Endothelial cell of umbilical vein (primary cell): ENCODE measurements at regions not wholly inside any gene's neighbourhood (a gene's known extent, or its start where the extent isn't known, plus 50 kb on each side); places are given as distances from the start of the nearest gene placed in this dataset.

Source experiments
- BruUV-seq: library from RNA; stranded (reverse); fragments of 400-500 nt; replicated peaks from 2 replicates; lab custom pipeline; 2021; lab: Mats Ljungman, UMichigan
- CTCF ChIA-PET: fragments of 300-600, 350-600 bp; sonication (Branson Sonifier 250); formaldehyde crosslinking; loops from one replicate; lab custom pipeline; 2021; ENCODE audit warnings: antibody characterized with exemption, inconsistent platforms; lab: Charles Lee
- POLR2A ChIA-PET: fragments of 300-600, 350-600 bp; sonication (Branson Sonifier 250); formaldehyde crosslinking; loops from one replicate; lab custom pipeline; 2021; ENCODE audit warnings: antibody characterized with exemption, inconsistent platforms; lab: Charles Lee
- DNase-seq: peaks from one replicate; pipeline ENCODE4 v3.0.0-alpha.2; 2011; ENCODE audit warnings: low read depth, low spot score
- FAIRE-seq: peaks from 2 replicates; lab custom pipeline; 2011; peaks lifted over from hg19 to GRCh38; lab: Jason Lieb, UNC
- H2AFZ ChIP-seq: 2 replicates; pipeline ENCODE4 v1.6.0; 2012; ENCODE audit warnings: low read depth, low read length, control low read depth, inconsistent platforms
- H3K27ac ChIP-seq: 2 replicates; pipeline ENCODE4 v1.5.1; 2011; ENCODE audit warnings: low read depth, mild to moderate bottlenecking, control low read depth, low read length, moderate library complexity; ENCODE audit not compliant: insufficient read depth
- H3K27me3 ChIP-seq, 2 experiments: 2 replicates each; pipeline versions ENCODE4 v1.6.0 to v1.6.1; 2011; ENCODE audit warnings: low read length in 2 of 2, mixed read lengths in 1 of 2; ENCODE audit not compliant: control insufficient read depth in 2 of 2, insufficient read depth in 2 of 2
- H3K36me3 ChIP-seq, 2 experiments: 2 replicates in 1 of 2; 3 replicates in 1 of 2; pipeline ENCODE4 v1.5.1; 2011; ENCODE audit warnings: low read length in 2 of 2, mild to moderate bottlenecking in 1 of 2, moderate library complexity in 1 of 2; ENCODE audit not compliant: control insufficient read depth in 2 of 2, insufficient read depth in 2 of 2; ENCODE audit errors: extremely low read depth in 1 of 2
- H3K4me1 ChIP-seq: 3 replicates; pipeline ENCODE4 v1.5.1; 2011; ENCODE audit warnings: mild to moderate bottlenecking, low read length; ENCODE audit not compliant: control insufficient read depth, insufficient read depth; ENCODE audit errors: extremely low read depth
- H3K4me2 ChIP-seq: 2 replicates; pipeline ENCODE4 v1.6.1; 2011; ENCODE audit warnings: low read length, control low read depth, mixed read lengths; ENCODE audit not compliant: insufficient read depth
- H3K4me3 ChIP-seq, 3 experiments: fragments of 200-600 bp in 1 of 3; sonication (generic), shearing (Covaris generic) in 1 of 3; replicated peaks in 1 of 3; 2 replicates each; pipeline ENCODE4 v1.5.1; 2011 to 2016; ENCODE audit warnings: control low read depth in 3 of 3, low read length in 3 of 3, mild to moderate bottlenecking in 2 of 3, inconsistent platforms in 1 of 3, low read depth in 1 of 3, moderate library complexity in 1 of 3; ENCODE audit not compliant: insufficient read depth in 1 of 3
- H3K79me2 ChIP-seq: 2 replicates; pipeline ENCODE4 v1.6.0; 2012; ENCODE audit warnings: low read length, inconsistent platforms; ENCODE audit not compliant: control insufficient read depth, insufficient read depth
- H3K9ac ChIP-seq: replicated peaks from 2 replicates; pipeline ENCODE3; 2011; ENCODE audit warnings: low read length, control low read depth; ENCODE audit not compliant: insufficient read depth; ENCODE audit errors: extremely low read depth
- H3K9me1 ChIP-seq: replicated peaks from 3 replicates; pipeline ENCODE4 v1.6.0; 2011; ENCODE audit warnings: mild to moderate bottlenecking, low read length; ENCODE audit not compliant: control insufficient read depth, insufficient read depth; ENCODE audit errors: extremely low read depth
- H3K9me3 ChIP-seq: replicated peaks from 2 replicates; pipeline ENCODE4 v1.5.1; 2012; ENCODE audit warnings: low read length, inconsistent platforms; ENCODE audit not compliant: control insufficient read depth, insufficient read depth
- H4K20me1 ChIP-seq: replicated peaks from 2 replicates; pipeline ENCODE3; 2011; ENCODE audit warnings: mild to moderate bottlenecking, low read length; ENCODE audit not compliant: control insufficient read depth, insufficient read depth; ENCODE audit errors: extremely low read depth
- CTCF ChIP-seq, 2 donors: IDR thresholded peaks; 1 replicate in 1 of 2; 2 replicates in 1 of 2; pipeline ENCODE4 v1.5.1; 2011; ENCODE audit warnings: low read length in 2 of 2, mild to moderate bottlenecking in 2 of 2, moderate library complexity in 2 of 2, control low read depth in 1 of 2, inconsistent platforms in 1 of 2, low read depth in 1 of 2; ENCODE audit not compliant: insufficient read depth in 1 of 2; ENCODE audit errors: extremely low read depth in 1 of 2
- EZH2 ChIP-seq: IDR thresholded peaks from 2 replicates; pipeline ENCODE4 v1.6.1; 2012; ENCODE audit warnings: borderline replicate concordance, low read depth, mild to moderate bottlenecking, moderate library complexity, low read length, inconsistent platforms; ENCODE audit not compliant: severe bottlenecking
- FOS ChIP-seq: IDR thresholded peaks from 2 replicates; pipeline ENCODE4 v1.6.1; 2011; ENCODE audit warnings: mild to moderate bottlenecking, low read length, moderate library complexity, borderline replicate concordance; ENCODE audit not compliant: insufficient read depth
- GATA2 ChIP-seq: IDR thresholded peaks from 2 replicates; pipeline ENCODE4 v1.7.0; 2011; ENCODE audit warnings: low read depth, mild to moderate bottlenecking, moderate library complexity, mixed read lengths, low read length; ENCODE audit not compliant: insufficient read length, insufficient read depth
- JUN ChIP-seq: IDR thresholded peaks from 2 replicates; pipeline ENCODE4 v1.6.1; 2011; ENCODE audit warnings: borderline replicate concordance, low read depth; ENCODE audit not compliant: insufficient read length, insufficient read depth
- MAX ChIP-seq: IDR thresholded peaks from 2 replicates; pipeline ENCODE4 v1.6.1; 2011; ENCODE audit not compliant: insufficient read depth, insufficient read length
- MYC ChIP-seq: IDR thresholded peaks from one replicate; pipeline ENCODE4 v1.6.1; 2011; ENCODE audit warnings: mild to moderate bottlenecking, low read depth, low read length
- POLR2A ChIP-seq: IDR thresholded peaks from 2 replicates; pipeline ENCODE4 v1.6.1; 2012; ENCODE audit warnings: low read depth, mild to moderate bottlenecking, control low read depth, low read length
- POLR2AphosphoS5 ChIP-seq: IDR thresholded peaks from 2 replicates; pipeline ENCODE4 v1.6.1; 2012; ENCODE audit warnings: low read depth, mild to moderate bottlenecking, control low read depth, low read length, moderate library complexity; ENCODE audit not compliant: insufficient read depth
- dilution Hi-C: fragments of 300-500 bp; cut with MboI; formaldehyde crosslinking; loops from one replicate; pipeline ENCODE4 v1.15.0; 2019; ENCODE audit warnings: low sequenced_read_pairs; ENCODE audit not compliant: extremely low pct_ligation_motif_present
- intact Hi-C: fragments of 100-400 bp; cut with micrococcal nuclease; formaldehyde crosslinking; loops from one replicate; pipeline ENCODE4 v1.10.0; 2022

GRCh38 chr6:121595646-121596045 is 160.2 kb downstream of the GJA1 start:
- no peak overlapping the region for H3K9ac ChIP-seq
- no peaks in the 10 kb centered on the region for H3K27me3 ChIP-seq
- H3K36me3 ChIP-seq: no peaks in the 10 kb centered on the region
- no peak overlapping the region for H2AFZ ChIP-seq
- ChIA-PET CTCF (no interaction called here), POLR2A (no interaction called here)
- H4K20me1 ChIP-seq: no peaks in the 10 kb centered on the region
- H3K79me2 ChIP-seq: no peaks in the 10 kb centered on the region
- no peaks in the 10 kb centered on the region for H3K9me1 ChIP-seq
- no peak overlapping the region for H3K27ac ChIP-seq
- no TSS peak for BruUV-seq
- no peaks in the 10 kb centered on the region for H3K4me1 ChIP-seq
- TF ChIP-seq EZH2: no peak
- TF ChIP-seq MAX: no peak
- H3K4me3 ChIP-seq: no peak overlapping the region
- no peaks in the 10 kb centered on the region for H3K9me3 ChIP-seq
- dilution Hi-C loops: no loop called here
- H3K4me2 ChIP-seq: no peak overlapping the region
- DNase-seq (no peak), FAIRE-seq (no peak)
- intact Hi-C loops: no loop called here

GRCh38 chr6:121596441-121596840 is 161.0 kb downstream of the GJA1 start:
- dilution Hi-C loops: no loop called here
- Histone ChIP-seq H3K36me3 (no peaks in the 10 kb centered on the region), H4K20me1 (no peaks in the 10 kb centered on the region), H3K79me2 (no peaks in the 10 kb centered on the region), H3K9me1 (no peaks in the 10 kb centered on the region), H3K27me3 (no peaks in the 10 kb centered on the region), H3K27ac (no peak overlapping the region), H2AFZ (no peak overlapping the region), H3K4me2 (no peak overlapping the region), H3K4me3 (no peak overlapping the region), H3K9ac (no peak overlapping the region), H3K9me3 (no peaks in the 10 kb centered on the region), H3K4me1 (no peaks in the 10 kb centered on the region)
- no TSS peak for BruUV-seq
- intact Hi-C loops: no loop called here
- DNase-seq (no peak), FAIRE-seq (no peak)
- POLR2A ChIA-PET: no interaction called here
- TF ChIP-seq JUN (no peak), CTCF (IDR thresholded peaks at IDR 0.05; ENCODE audit: extremely low read depth in 1 of 2, insufficient read depth in 1 of 2, low read depth in 1 of 2, low read length in 2 of 2) (no peak), MYC (no peak), GATA2 (no peak), POLR2AphosphoS5 (no peak), POLR2A (no peak), MAX (no peak), EZH2 (no peak), FOS (no peak)
- CTCF ChIA-PET: no interaction called here
